H1 (cell line): ENCODE measurements at regions not wholly inside any gene's neighbourhood (a gene's known extent, or its start where the extent isn't known, plus 50 kb on each side); places are given as distances from the start of the nearest gene placed in this dataset.

Experiments used
- CTCF ChIA-PET: fragments of 300-600 bp; sonication (Branson Sonifier 250); formaldehyde crosslinking; loops from one replicate; lab custom pipeline; 2021; ENCODE audit not compliant: partially characterized antibody; lab: Charles Lee
- POLR2A ChIA-PET: fragments of 300-600 bp; sonication (Branson Sonifier 250); formaldehyde crosslinking; loops from one replicate; lab custom pipeline; 2021; ENCODE audit warnings: inconsistent platforms; ENCODE audit not compliant: partially characterized antibody; lab: Charles Lee
- DNase-seq, 2 experiments: peaks; one replicate each; pipeline versions ENCODE4 v3.0.0 to v3.0.0-alpha.2; 2010 to 2022; ENCODE audit warnings: low spot score in 2 of 2, low read depth in 1 of 2, mixed read lengths in 1 of 2
- FAIRE-seq: peaks from 2 replicates; lab custom pipeline; 2011; peaks lifted over from hg19 to GRCh38; lab: Jason Lieb, UNC
- H2AFZ ChIP-seq: 2 replicates; pipeline ENCODE4 v1.8.1; 2012; ENCODE audit warnings: low read length, inconsistent platforms
- H2AK5ac ChIP-seq: 2 replicates; pipeline ENCODE4 v1.6.1; 2013; ENCODE audit warnings: low read depth, low read length
- H2BK120ac ChIP-seq: replicated peaks from 2 replicates; pipeline ENCODE3; 2013; ENCODE audit warnings: low read depth, low read length, inconsistent platforms
- H2BK12ac ChIP-seq: 2 replicates; pipeline ENCODE4 v1.6.1; 2013; ENCODE audit warnings: low read depth, low read length
- H2BK15ac ChIP-seq: 2 replicates; pipeline ENCODE4 v1.6.1; 2013; ENCODE audit warnings: low read length
- H2BK20ac ChIP-seq: 2 replicates; pipeline ENCODE4 v1.6.1; 2013; ENCODE audit warnings: low read length
- H2BK5ac ChIP-seq: 2 replicates; pipeline ENCODE4 v1.6.1; 2013; ENCODE audit warnings: low read depth, low read length
- H3K14ac ChIP-seq: 2 replicates; pipeline ENCODE4 v1.6.1; 2013; ENCODE audit warnings: inconsistent platforms; ENCODE audit not compliant: insufficient read length
- H3K18ac ChIP-seq: 2 replicates; pipeline ENCODE4 v1.6.1; 2013; ENCODE audit warnings: low read length; ENCODE audit errors: extremely low read depth
- H3K23ac ChIP-seq: 2 replicates; pipeline ENCODE4 v1.6.1; 2013; ENCODE audit warnings: inconsistent platforms; ENCODE audit not compliant: insufficient read length
- H3K23me2 ChIP-seq: 2 replicates; pipeline ENCODE4 v1.6.1; 2013; ENCODE audit warnings: low read depth, low read length
- H3K27ac ChIP-seq: 2 replicates; pipeline ENCODE4 v1.6.1; 2011; ENCODE audit warnings: low read depth, low read length, inconsistent platforms
- H3K27me3 ChIP-seq, 4 experiments: replicated peaks in 1 of 4; 1 replicate in 1 of 4; 2 replicates in 3 of 4; pipeline versions ENCODE4 v1.6.1 to v1.8.1; 2011 to 2013; ENCODE audit warnings: low read length in 3 of 4, mild to moderate bottlenecking in 3 of 4, inconsistent platforms in 2 of 4, mixed read lengths in 2 of 4, moderate library complexity in 1 of 4; ENCODE audit not compliant: control insufficient read depth in 3 of 4, insufficient read depth in 3 of 4; ENCODE audit errors: extremely low read depth in 1 of 4
- H3K36me3 ChIP-seq, 4 experiments: 2 replicates each; pipeline versions ENCODE4 v1.6.1 to v1.8.1; 2011 to 2013; ENCODE audit warnings: mild to moderate bottlenecking in 4 of 4, low read length in 3 of 4, moderate library complexity in 2 of 4, control low read depth in 1 of 4, inconsistent platforms in 1 of 4; ENCODE audit not compliant: insufficient read depth in 4 of 4, control insufficient read depth in 2 of 4
- H3K4ac ChIP-seq: replicated peaks from 2 replicates; pipeline ENCODE3; 2013; ENCODE audit warnings: low read length, low read depth, mixed read lengths, inconsistent platforms; ENCODE audit not compliant: insufficient read length
- H3K4me1 ChIP-seq, 4 experiments: replicated peaks in 1 of 4; 1 replicate in 1 of 4; 2 replicates in 3 of 4; pipeline versions ENCODE4 v1.6.1 to v1.8.1; 2011 to 2013; ENCODE audit warnings: low read length in 3 of 4, inconsistent platforms in 2 of 4, mixed read lengths in 1 of 4; ENCODE audit not compliant: insufficient read depth in 4 of 4, control insufficient read depth in 3 of 4
- H3K4me2 ChIP-seq, 2 experiments: 2 replicates each; pipeline versions ENCODE4 v1.6.1 to v1.8.1; 2011 to 2013; ENCODE audit warnings: low read depth in 2 of 2, low read length in 2 of 2, control low read depth in 1 of 2, inconsistent platforms in 1 of 2, mild to moderate bottlenecking in 1 of 2; ENCODE audit not compliant: insufficient read depth in 1 of 2
- H3K4me3 ChIP-seq, 4 experiments: fragments of 200-600, 300-600 bp in 1 of 4; sonication (generic), shearing (Covaris generic), sonication (Bioruptor Twin) in 1 of 4; 2 replicates each; pipeline versions ENCODE4 v1.5.1 to v1.8.1; 2011 to 2016; ENCODE audit warnings: low read length in 4 of 4, low read depth in 3 of 4, control low read depth in 2 of 4, inconsistent platforms in 2 of 4, mild to moderate bottlenecking in 2 of 4, mixed read lengths in 1 of 4, moderate library complexity in 1 of 4; ENCODE audit not compliant: insufficient read depth in 2 of 4; ENCODE audit errors: extremely low read depth in 1 of 4
- H3K56ac ChIP-seq: replicated peaks from 2 replicates; pipeline ENCODE3; 2013; ENCODE audit warnings: low read depth, mild to moderate bottlenecking, mixed read lengths, low read length, inconsistent platforms; ENCODE audit not compliant: insufficient read length
- H3K79me1 ChIP-seq: 2 replicates; pipeline ENCODE4 v1.6.1; 2013; ENCODE audit warnings: low read depth, low read length, control low read depth
- H3K79me2 ChIP-seq, 2 experiments: 2 replicates each; pipeline versions ENCODE4 v1.6.1 to v1.8.1; 2012 to 2013; ENCODE audit warnings: low read length in 2 of 2, mild to moderate bottlenecking in 2 of 2, inconsistent platforms in 1 of 2; ENCODE audit not compliant: insufficient read depth in 2 of 2, control insufficient read depth in 1 of 2
- H3K9ac ChIP-seq, 4 experiments: replicated peaks in 1 of 4; 1 replicate in 1 of 4; 2 replicates in 3 of 4; pipeline versions ENCODE4 v1.6.1 to v1.8.1; 2011 to 2013; ENCODE audit warnings: low read depth in 3 of 4, low read length in 3 of 4, control low read depth in 2 of 4, mild to moderate bottlenecking in 2 of 4, moderate library complexity in 2 of 4, inconsistent platforms in 1 of 4; ENCODE audit errors: extremely low read depth in 1 of 4
- H3K9me3 ChIP-seq, 2 experiments: 2 replicates each; pipeline versions ENCODE4 v1.6.1 to v1.8.1; 2012 to 2013; ENCODE audit warnings: mild to moderate bottlenecking in 2 of 2, moderate library complexity in 2 of 2, control low read depth in 1 of 2, inconsistent platforms in 1 of 2, low read depth in 1 of 2, low read length in 1 of 2, mixed read lengths in 1 of 2; ENCODE audit not compliant: insufficient read depth in 2 of 2
- H4K20me1 ChIP-seq, 2 experiments: replicated peaks in 1 of 2; 2 replicates each; pipeline versions ENCODE3 to v1.8.1; 2011 to 2013; ENCODE audit warnings: inconsistent platforms in 2 of 2, low read length in 2 of 2, mild to moderate bottlenecking in 1 of 2; ENCODE audit not compliant: insufficient read depth in 2 of 2, control insufficient read depth in 1 of 2
- H4K5ac ChIP-seq: 2 replicates; pipeline ENCODE4 v1.6.1; 2013; ENCODE audit warnings: low read length, low read depth, mixed read lengths, inconsistent platforms; ENCODE audit not compliant: insufficient read length
- H4K8ac ChIP-seq: 2 replicates; pipeline ENCODE4 v1.8.0; 2013; ENCODE audit warnings: mild to moderate bottlenecking, moderate library complexity, low read length, inconsistent platforms; ENCODE audit not compliant: insufficient read depth; ENCODE audit errors: extremely low read depth
- H4K91ac ChIP-seq: replicated peaks from 2 replicates; pipeline ENCODE3; 2013; ENCODE audit warnings: low read length, mixed read lengths, inconsistent platforms; ENCODE audit not compliant: insufficient read length
- HDAC6 ChIP-seq: IDR thresholded peaks from one replicate; pipeline ENCODE4 v1.7.1; 2012; ENCODE audit warnings: low read depth, mild to moderate bottlenecking, inconsistent platforms, low read length, moderate library complexity
- NANOG ChIP-seq: IDR thresholded peaks from 2 replicates; pipeline ENCODE4 v1.6.1; 2011; ENCODE audit warnings: low read length, low read depth, mild to moderate bottlenecking, inconsistent platforms; ENCODE audit not compliant: insufficient read depth, poor library complexity, severe bottlenecking
- PHF8 ChIP-seq: fragments of 200-600 bp; sonication (generic); conservative IDR thresholded peaks from 2 replicates; pipeline ENCODE4 v1.7.1; 2012; ENCODE audit warnings: low read depth, mild to moderate bottlenecking, inconsistent platforms, low read length, moderate library complexity
- SP2 ChIP-seq: IDR thresholded peaks from 2 replicates; pipeline ENCODE4 v1.6.1; 2012; ENCODE audit warnings: mild to moderate bottlenecking, low read length, inconsistent platforms
- TAF7 ChIP-seq: optimal IDR thresholded peaks from 2 replicates; pipeline ENCODE3; 2011; ENCODE audit warnings: low read depth, mild to moderate bottlenecking, inconsistent platforms, low read length, moderate library complexity, borderline replicate concordance
- WGBS, 2 experiments: shearing (Covaris generic) in 1 of 2; methylation state at CpG; one replicate each; pipeline versions ENCODE4 v1.1.6 to v1.1.7; 2013 to 2015; ENCODE audit warnings: low lambda C conversion rate in 2 of 2, mixed read lengths in 2 of 2, inconsistent platforms in 1 of 2, low coverage in 1 of 2, missing lambda C conversion rate in 1 of 2; ENCODE audit not compliant: insufficient replicate concordance in 2 of 2, insufficient coverage in 1 of 2, insufficient read length in 1 of 2; ENCODE audit errors: extremely low coverage in 1 of 2, missing lambda C conversion rate in 1 of 2; 5-methylcytosine and 5-hydroxymethylcytosine counted together

DNA sequence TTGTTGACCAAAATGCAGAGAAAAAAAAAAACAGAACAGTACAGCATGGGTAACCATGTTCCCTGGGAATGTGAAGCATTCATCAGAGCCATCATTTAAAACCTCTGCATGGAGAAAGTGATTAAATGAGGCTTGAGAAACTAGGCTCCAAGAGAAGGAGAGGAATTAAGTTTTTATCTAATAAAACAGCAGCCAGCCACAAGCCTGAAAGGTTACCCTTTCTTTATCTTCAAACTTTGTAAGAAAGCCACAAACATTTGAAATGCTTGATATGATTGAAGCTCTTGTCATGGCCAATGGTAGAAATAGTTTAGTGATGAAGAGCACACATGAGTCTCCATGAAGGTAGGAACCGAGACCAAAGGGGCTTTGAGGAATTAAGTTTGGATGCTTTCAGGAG is 144.9 kb upstream of the SYT1 start:
- Histone ChIP-seq H3K27ac (no peak overlapping the region), H3K23ac (no peak overlapping the region), H3K9ac (no peak overlapping the region), H3K4me3 (no peak overlapping the region), H2AFZ (no peak overlapping the region), H3K27me3 (no peaks in the 10 kb centered on the region), H3K36me3 (no peaks in the 10 kb centered on the region), H2AK5ac (no peak overlapping the region), H3K23me2 (no peaks in the 10 kb centered on the region), H4K20me1 (no peaks in the 10 kb centered on the region), H4K91ac (no peak overlapping the region), H2BK120ac (no peak overlapping the region), H3K56ac (no peak overlapping the region), H4K5ac (no peak overlapping the region), H3K79me2 (no peaks in the 10 kb centered on the region), H3K9me3 (no peaks in the 10 kb centered on the region), H3K14ac (no peak overlapping the region), H3K4ac (no peak overlapping the region), H2BK5ac (no peak overlapping the region), H3K4me2 (no peak overlapping the region), H3K79me1 (no peaks in the 10 kb centered on the region), H3K4me1 (no peaks in the 10 kb centered on the region), H2BK15ac (no peak overlapping the region), H3K18ac (no peak overlapping the region), H2BK20ac (no peak overlapping the region), H4K8ac (no peak overlapping the region), H2BK12ac (no peak overlapping the region)
- ChIA-PET POLR2A (no interaction called here), CTCF (no interaction called here)
- FAIRE-seq (no peak), DNase-seq (no peak)
- WGBS, 2 experiments = 100% methylated on average over 1 of the region's 1 CpG; no CpG with 5 or more reads in 1 of the 2 experiments
- no peak for TF ChIP-seq SP2
- no peak for TF ChIP-seq TAF7
- TF ChIP-seq PHF8 = no peak
- no peak for TF ChIP-seq HDAC6
- no peak for TF ChIP-seq NANOG
